IMR-90 (cell line): ENCODE measurements at regions not wholly inside any gene's neighbourhood (a gene's known extent, or its start where the extent isn't known, plus 50 kb on each side); places are given as distances from the start of the nearest gene placed in this dataset.
A peak's percentile ranks its signal among the peaks of the same experiment; 100 is the strongest.

Experiments
- ATAC-seq: fragments of 200-7000 bp; cut with Tn5 transposase; 2 replicates; pipeline ENCODE4 v1.9.1; 2020; ENCODE audit warnings: low read depth, mild to moderate bottlenecking, moderate library complexity
- BruUV-seq: library from RNA; stranded (reverse); fragments of 400-500 nt; replicated peaks from 2 replicates; lab custom pipeline; 2021; lab: Mats Ljungman, UMichigan
- CTCF ChIA-PET: fragments of 300-600 bp; formaldehyde crosslinking; extraction: SDS; loops from one replicate; lab custom pipeline; 2021; ENCODE audit warnings: antibody characterized with exemption; lab: Yijun Ruan, JAX
- POLR2A ChIA-PET: fragments of 300-600 bp; sonication (Branson Sonifier 250); formaldehyde crosslinking; loops from one replicate; lab custom pipeline; 2022; ENCODE audit warnings: antibody characterized with exemption; ENCODE audit not compliant: unreplicated experiment; lab: Charles Lee
- DNase-seq: peaks from one replicate; pipeline ENCODE4 v3.0.0; 2013
- H2AFZ ChIP-seq: replicated peaks from 2 replicates; pipeline ENCODE3; 2013; ENCODE audit warnings: low read length, mild to moderate bottlenecking; ENCODE audit not compliant: poor library complexity
- H2AK5ac ChIP-seq: 2 replicates; pipeline ENCODE4 v1.6.1; 2013; ENCODE audit warnings: low read depth, low read length, inconsistent platforms
- H2AK9ac ChIP-seq: replicated peaks from 2 replicates; pipeline ENCODE3; 2013; ENCODE audit warnings: mild to moderate bottlenecking, low read depth, low read length, moderate library complexity; ENCODE audit not compliant: poor library complexity
- H2BK120ac ChIP-seq: 2 replicates; pipeline ENCODE4 v1.6.1; 2013; ENCODE audit warnings: low read depth, low read length, inconsistent platforms
- H2BK15ac ChIP-seq: 3 replicates; pipeline ENCODE4 v1.6.1; 2013; ENCODE audit warnings: low read depth, low read length, inconsistent platforms
- H2BK20ac ChIP-seq: 2 replicates; pipeline ENCODE4 v1.6.1; 2013; ENCODE audit warnings: low read depth, mild to moderate bottlenecking, inconsistent platforms, low read length, moderate library complexity
- H2BK5ac ChIP-seq: 2 replicates; pipeline ENCODE4 v1.6.1; 2013; ENCODE audit warnings: mild to moderate bottlenecking, low read depth, low read length, inconsistent platforms; ENCODE audit not compliant: poor library complexity, severe bottlenecking
- H3K14ac ChIP-seq: replicated peaks from 2 replicates; pipeline ENCODE4 v1.6.1; 2013; ENCODE audit warnings: low read depth, low read length, inconsistent platforms
- H3K18ac ChIP-seq: 2 replicates; pipeline ENCODE4 v1.6.1; 2013; ENCODE audit warnings: low read depth, low read length, control low read depth
- H3K23ac ChIP-seq: 2 replicates; pipeline ENCODE4 v1.6.1; 2013; ENCODE audit warnings: low read depth, low read length, inconsistent platforms
- H3K27ac ChIP-seq: 2 replicates; pipeline ENCODE4 v1.5.1; 2013; ENCODE audit warnings: mild to moderate bottlenecking, control low read depth, low read length; ENCODE audit not compliant: insufficient read depth
- H3K27me3 ChIP-seq: 2 replicates; pipeline ENCODE4 v1.6.1; 2013; ENCODE audit warnings: low read length; ENCODE audit not compliant: control insufficient read depth, insufficient read depth
- H3K36me3 ChIP-seq: 2 replicates; pipeline ENCODE4 v1.6.1; 2013; ENCODE audit warnings: low read length, mixed read lengths; ENCODE audit not compliant: control insufficient read depth, insufficient read depth
- H3K4ac ChIP-seq: 2 replicates; pipeline ENCODE4 v1.6.1; 2013; ENCODE audit warnings: low read depth, low read length, inconsistent platforms
- H3K4me1 ChIP-seq: 2 replicates; pipeline ENCODE4 v1.6.1; 2013; ENCODE audit warnings: low read length, mixed read lengths; ENCODE audit not compliant: control insufficient read depth, insufficient read depth
- H3K4me2 ChIP-seq: 2 replicates; pipeline ENCODE4 v1.6.1; 2013; ENCODE audit warnings: low read depth, mild to moderate bottlenecking, control low read depth, low read length, moderate library complexity
- H3K4me3 ChIP-seq: 2 replicates; pipeline ENCODE4 v1.5.1; 2013; ENCODE audit warnings: low read depth, mild to moderate bottlenecking, control low read depth, low read length, moderate library complexity; ENCODE audit not compliant: insufficient read depth
- H3K56ac ChIP-seq: 2 replicates; pipeline ENCODE4 v1.6.1; 2013; ENCODE audit warnings: low read length, inconsistent platforms; ENCODE audit not compliant: insufficient read depth; ENCODE audit errors: extremely low read depth
- H3K79me1 ChIP-seq, 2 experiments: 2 replicates each; pipeline ENCODE4 v1.6.1; 2013; ENCODE audit warnings: low read length in 2 of 2, inconsistent platforms in 1 of 2, low read depth in 1 of 2
- H3K9ac ChIP-seq: 2 replicates; pipeline ENCODE4 v1.6.1; 2013; ENCODE audit warnings: low read depth, low read length, control low read depth
- H3K9me1 ChIP-seq: 2 replicates; pipeline ENCODE4 v1.6.1; 2013; ENCODE audit warnings: low read length, inconsistent platforms; ENCODE audit not compliant: insufficient read depth
- H3K9me3 ChIP-seq: 2 replicates; pipeline ENCODE4 v1.6.1; 2013; ENCODE audit warnings: low read length; ENCODE audit not compliant: control insufficient read depth, insufficient read depth
- H4K20me1 ChIP-seq: 2 replicates; pipeline ENCODE4 v1.6.1; 2013; ENCODE audit warnings: low read length, inconsistent platforms; ENCODE audit not compliant: insufficient read depth
- H4K5ac ChIP-seq: 2 replicates; pipeline ENCODE4 v1.6.1; 2013; ENCODE audit warnings: mild to moderate bottlenecking, low read depth, low read length, control low read depth
- H4K8ac ChIP-seq, 2 experiments: 2 replicates each; pipeline ENCODE4 v1.6.1; 2013; ENCODE audit warnings: low read depth in 2 of 2, low read length in 2 of 2, control low read depth in 1 of 2, inconsistent platforms in 1 of 2
- H4K91ac ChIP-seq: 2 replicates; pipeline ENCODE4 v1.6.1; 2013; ENCODE audit warnings: low read depth, low read length, inconsistent platforms; ENCODE audit not compliant: insufficient read depth
- BHLHE40 ChIP-seq: fragments of 150-350 bp; IDR thresholded peaks from 2 replicates; pipeline ENCODE4 v1.6.1; 2016; ENCODE audit warnings: mild to moderate bottlenecking, low read depth, low read length
- CEBPB ChIP-seq: IDR thresholded peaks from 2 replicates; pipeline ENCODE4 v1.6.1; 2012; ENCODE audit warnings: low read depth, low read length, improper control_type of control experiment
- ELK1 ChIP-seq: fragments of 150-350 bp; IDR thresholded peaks from 2 replicates; pipeline ENCODE4 v1.6.1; 2016; ENCODE audit warnings: low read depth, mild to moderate bottlenecking, low read length, moderate library complexity, borderline replicate concordance
- MAZ ChIP-seq: IDR thresholded peaks from 2 replicates; pipeline ENCODE4 v1.6.1; 2012; ENCODE audit warnings: low read depth, mild to moderate bottlenecking, low read length, improper control_type of control experiment, moderate library complexity, borderline replicate concordance
- MXI1 ChIP-seq: IDR thresholded peaks from 2 replicates; pipeline ENCODE4 v1.6.1; 2012; ENCODE audit warnings: low read depth, mild to moderate bottlenecking, low read length, moderate library complexity, borderline replicate concordance
- NFE2L2 ChIP-seq: fragments of 150-350 bp; IDR thresholded peaks from 2 replicates; pipeline ENCODE4 v1.6.1; 2016; ENCODE audit warnings: low read depth, mild to moderate bottlenecking, low read length
- POLR2A ChIP-seq: IDR thresholded peaks from 2 replicates; pipeline ENCODE4 v1.6.1; 2012; ENCODE audit warnings: mild to moderate bottlenecking, low read depth, low read length
- RAD21 ChIP-seq: IDR thresholded peaks from 2 replicates; pipeline ENCODE4 v1.6.1; 2012; ENCODE audit warnings: low read length, improper control_type of control experiment
- RCOR1 ChIP-seq: IDR thresholded peaks from 2 replicates; pipeline ENCODE4 v1.6.1; 2012; ENCODE audit warnings: mild to moderate bottlenecking, low read length, improper control_type of control experiment; ENCODE audit not compliant: insufficient replicate concordance
- RFX5 ChIP-seq: IDR thresholded peaks from 2 replicates; pipeline ENCODE4 v1.8.0; 2012; ENCODE audit warnings: low read depth, mild to moderate bottlenecking, low read length, moderate library complexity
- SMC3 ChIP-seq: fragments of 150-350 bp; IDR thresholded peaks from 2 replicates; pipeline ENCODE4 v1.6.1; 2016; ENCODE audit warnings: low read depth, mild to moderate bottlenecking, antibody characterized with exemption, low read length, moderate library complexity
- USF2 ChIP-seq: fragments of 150-350 bp; IDR thresholded peaks from 2 replicates; pipeline ENCODE4 v1.6.1; 2017; ENCODE audit warnings: mild to moderate bottlenecking, antibody characterized with exemption, low read length, low read depth
- WGBS, 2 experiments: methylation state at CpG; one replicate each; pipeline versions ENCODE4 v1.1.5 to v1.1.7; 2013; ENCODE audit warnings: missing lambda C conversion rate in 2 of 2; ENCODE audit not compliant: insufficient read length in 1 of 2; ENCODE audit errors: extremely low coverage in 2 of 2; 5-methylcytosine and 5-hydroxymethylcytosine counted together
- dilution Hi-C: fragments of 300-500 bp; cut with HindIII; formaldehyde crosslinking; loops from one replicate; pipeline ENCODE4 v1.14.3; 2018; ENCODE audit warnings: low sequenced_read_pairs; ENCODE audit not compliant: unreplicated experiment
- in situ Hi-C: fragments of 300-500 bp; cut with MboI; formaldehyde crosslinking; loops from 3 replicates; pipeline ENCODE4 v1.14.3; 2019; ENCODE audit warnings: low sequenced_read_pairs, inconsistent platforms, mixed read lengths
- intact Hi-C: fragments of 100-400 bp; cut with micrococcal nuclease; formaldehyde crosslinking; loops from 2 replicates; pipeline ENCODE4 v1.10.0; 2022

GRCh38 chr3:177800561-177800960 lies 603.3 kb upstream of the TBL1XR1 start:
- no TSS peak for BruUV-seq
- Histone ChIP-seq H4K20me1 (no peaks in the 10 kb centered on the region), H3K9me3 (no peaks in the 10 kb centered on the region), H4K91ac (no peak overlapping the region), H3K4ac (peak overlapping the region; percentile 62; the same call in 1 of the 2 replicates), H2BK120ac (peak overlapping the region; percentile 68), H3K14ac (no peak overlapping the region), H2AFZ (no peak overlapping the region), H3K4me2 (no peak overlapping the region), H3K79me1 (no peaks in the 10 kb centered on the region), H3K36me3 (no peaks in the 10 kb centered on the region), H4K8ac (peak overlapping the region in 1 of 2 experiments; percentile 58; a peak in 1 of 4 replicates), H3K18ac (peak overlapping the region; percentile 83), H2BK5ac (peak overlapping the region; percentile 22), H3K27me3 (no peaks in the 10 kb centered on the region), H3K9ac (no peak overlapping the region), H2AK5ac (peak overlapping the region; percentile 59), H2AK9ac (no peak overlapping the region), H4K5ac (peak overlapping the region; percentile 60), H3K27ac (peak overlapping the region; percentile 28; the same call in 1 of the 2 replicates), H3K9me1 (peaks cover 4% of the 10 kb centered on the region; the same call in 1 of the 2 replicates), H3K4me3 (no peak overlapping the region), H3K56ac (no peak overlapping the region), H2BK15ac (no peak overlapping the region), H3K23ac (no peak overlapping the region), H3K4me1 (peaks cover 9% of the 10 kb centered on the region), H2BK20ac (peak overlapping the region; percentile 68)
- DNase-seq, result peak; percentile 35
- WGBS, 2 experiments, result no CpG with 5 or more reads among the region's 3 CpGs
- TF ChIP-seq BHLHE40, result no peak
- TF ChIP-seq RFX5, result no peak
- no peak for TF ChIP-seq RCOR1
- no peak for TF ChIP-seq POLR2A
- TF ChIP-seq USF2, result no peak
- TF ChIP-seq NFE2L2, result no peak
- no peak for TF ChIP-seq CEBPB
- TF ChIP-seq SMC3, result no peak
- TF ChIP-seq MAZ, result no peak
- no peak for TF ChIP-seq MXI1
- TF ChIP-seq ELK1, result no peak
- TF ChIP-seq RAD21, result no peak
- dilution Hi-C loops (no loop called here), intact Hi-C loops (loop anchor here (10.0 kb wide), 1 partner anchor 436 kb away; no protein-coding TSS in a partner anchor), in situ Hi-C loops (no loop called here)
- ChIA-PET POLR2A (no interaction called here), CTCF (no interaction called here)
- no peak for ATAC-seq
